ENCODE measurements at regions not wholly inside any gene's neighbourhood (a gene's known extent, or its start where the extent isn't known, plus 50 kb on each side); places are given as distances from the start of the nearest gene placed in this dataset.

DNA sequence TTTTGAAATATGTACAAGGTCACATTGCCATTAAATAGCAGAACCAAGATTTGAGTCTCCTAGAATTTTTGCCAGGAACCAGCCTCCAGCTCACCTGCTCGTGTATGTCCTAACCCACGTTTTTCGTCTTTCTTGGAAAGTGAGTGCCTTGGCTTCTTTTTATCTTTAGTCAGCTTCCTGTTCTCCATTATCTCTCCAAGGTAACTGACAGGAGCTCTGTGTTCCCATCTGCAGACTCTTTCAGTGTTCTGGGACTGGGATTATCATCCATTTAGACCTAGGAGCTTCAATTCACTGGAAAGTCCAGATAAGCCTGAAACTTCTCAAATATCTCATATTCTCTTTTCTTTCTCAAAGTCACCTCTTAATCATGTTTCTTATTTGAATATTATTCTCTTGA lies 193.7 kb downstream of the ZIC5 start:
- no peak for TF ChIP-seq ZNF138 (CRISPR knock-in tag; conservative IDR thresholded peaks at IDR 0.05)
- no peak for TF ChIP-seq FOXK1 (CRISPR knock-in tag; IDR thresholded peaks at IDR 0.05)
- no peak for TF ChIP-seq SP1 (CRISPR knock-in tag; conservative IDR thresholded peaks at IDR 0.05)
- no peak for TF ChIP-seq HMGA2 (CRISPR knock-in tag; IDR thresholded peaks at IDR 0.05)
- TF ChIP-seq SMAD4 (CRISPR knock-in tag; IDR thresholded peaks at IDR 0.05), result no peak
- TF ChIP-seq ZNF671 (CRISPR knock-in tag; IDR thresholded peaks at IDR 0.05), result no peak
- TF ChIP-seq, protein P1, sequence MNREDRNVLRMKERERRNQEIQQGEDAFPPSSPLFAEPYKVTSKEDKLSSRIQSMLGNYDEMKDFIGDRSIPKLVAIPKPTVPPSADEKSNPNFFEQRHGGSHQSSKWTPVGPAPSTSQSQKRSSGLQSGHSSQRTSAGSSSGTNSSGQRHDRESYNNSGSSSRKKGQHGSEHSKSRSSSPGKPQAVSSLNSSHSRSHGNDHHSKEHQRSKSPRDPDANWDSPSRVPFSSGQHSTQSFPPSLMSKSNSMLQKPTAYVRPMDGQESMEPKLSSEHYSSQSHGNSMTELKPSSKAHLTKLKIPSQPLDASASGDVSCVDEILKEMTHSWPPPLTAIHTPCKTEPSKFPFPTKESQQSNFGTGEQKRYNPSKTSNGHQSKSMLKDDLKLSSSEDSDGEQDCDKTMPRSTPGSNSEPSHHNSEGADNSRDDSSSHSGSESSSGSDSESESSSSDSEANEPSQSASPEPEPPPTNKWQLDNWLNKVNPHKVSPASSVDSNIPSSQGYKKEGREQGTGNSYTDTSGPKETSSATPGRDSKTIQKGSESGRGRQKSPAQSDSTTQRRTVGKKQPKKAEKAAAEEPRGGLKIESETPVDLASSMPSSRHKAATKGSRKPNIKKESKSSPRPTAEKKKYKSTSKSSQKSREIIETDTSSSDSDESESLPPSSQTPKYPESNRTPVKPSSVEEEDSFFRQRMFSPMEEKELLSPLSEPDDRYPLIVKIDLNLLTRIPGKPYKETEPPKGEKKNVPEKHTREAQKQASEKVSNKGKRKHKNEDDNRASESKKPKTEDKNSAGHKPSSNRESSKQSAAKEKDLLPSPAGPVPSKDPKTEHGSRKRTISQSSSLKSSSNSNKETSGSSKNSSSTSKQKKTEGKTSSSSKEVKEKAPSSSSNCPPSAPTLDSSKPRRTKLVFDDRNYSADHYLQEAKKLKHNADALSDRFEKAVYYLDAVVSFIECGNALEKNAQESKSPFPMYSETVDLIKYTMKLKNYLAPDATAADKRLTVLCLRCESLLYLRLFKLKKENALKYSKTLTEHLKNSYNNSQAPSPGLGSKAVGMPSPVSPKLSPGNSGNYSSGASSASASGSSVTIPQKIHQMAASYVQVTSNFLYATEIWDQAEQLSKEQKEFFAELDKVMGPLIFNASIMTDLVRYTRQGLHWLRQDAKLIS (CRISPR knock-in tag; IDR thresholded peaks at IDR 0.05; ENCODE audit: borderline replicate concordance), result no peak
- TF ChIP-seq EMX1 (CRISPR knock-in tag; IDR thresholded peaks at IDR 0.05), result no peak
- no peak for TF ChIP-seq RORB (CRISPR knock-in tag; IDR thresholded peaks at IDR 0.05)
- no peak for TF ChIP-seq ZBTB21 (CRISPR knock-in tag; IDR thresholded peaks at IDR 0.05; ENCODE audit: borderline replicate concordance)
- no peak for TF ChIP-seq FOXJ3 (CRISPR knock-in tag; IDR thresholded peaks at IDR 0.05; ENCODE audit: borderline replicate concordance)
- no peak for TF ChIP-seq ZNF396 (CRISPR knock-in tag; IDR thresholded peaks at IDR 0.05; ENCODE audit: borderline replicate concordance)
- TF ChIP-seq, protein P2, sequence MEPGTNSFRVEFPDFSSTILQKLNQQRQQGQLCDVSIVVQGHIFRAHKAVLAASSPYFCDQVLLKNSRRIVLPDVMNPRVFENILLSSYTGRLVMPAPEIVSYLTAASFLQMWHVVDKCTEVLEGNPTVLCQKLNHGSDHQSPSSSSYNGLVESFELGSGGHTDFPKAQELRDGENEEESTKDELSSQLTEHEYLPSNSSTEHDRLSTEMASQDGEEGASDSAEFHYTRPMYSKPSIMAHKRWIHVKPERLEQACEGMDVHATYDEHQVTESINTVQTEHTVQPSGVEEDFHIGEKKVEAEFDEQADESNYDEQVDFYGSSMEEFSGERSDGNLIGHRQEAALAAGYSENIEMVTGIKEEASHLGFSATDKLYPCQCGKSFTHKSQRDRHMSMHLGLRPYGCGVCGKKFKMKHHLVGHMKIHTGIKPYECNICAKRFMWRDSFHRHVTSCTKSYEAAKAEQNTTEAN (CRISPR knock-in tag; IDR thresholded peaks at IDR 0.05), result no peak
- CTCF ChIA-PET, result interaction anchor here (1.0 to 1.4 kb wide), 2 partner anchors 11 to 75 kb away, joined by 3 read pairs; no protein-coding TSS in a partner anchor
- H3K4me1 Mint-ChIP-seq, result peaks cover 4% of the 10 kb centered on the region; the same call in 1 of the 2 replicates

DNA sequence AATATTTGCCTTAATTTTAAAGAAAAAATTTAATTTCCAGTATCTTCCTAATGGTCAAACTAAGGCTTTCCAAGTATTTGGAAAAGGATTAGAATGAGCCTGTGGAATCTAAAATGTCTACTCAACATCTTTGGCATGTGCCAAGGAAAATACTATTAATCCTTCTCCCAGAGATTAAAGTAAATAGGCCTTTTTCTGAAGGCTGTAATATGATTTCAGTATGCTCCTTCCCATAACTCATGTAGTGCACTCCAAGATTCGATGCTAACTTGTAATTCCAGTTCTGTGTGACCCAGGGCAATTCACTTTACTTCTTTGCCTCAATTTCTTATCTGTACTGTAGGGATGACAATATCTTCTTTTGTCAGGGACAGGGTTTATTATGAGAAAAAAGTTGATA lies 196.9 kb downstream of the ZIC5 start:
- TF ChIP-seq NFE2L1 (CRISPR knock-in tag; IDR thresholded peaks at IDR 0.05), result no peak
- TF ChIP-seq, protein P3, sequence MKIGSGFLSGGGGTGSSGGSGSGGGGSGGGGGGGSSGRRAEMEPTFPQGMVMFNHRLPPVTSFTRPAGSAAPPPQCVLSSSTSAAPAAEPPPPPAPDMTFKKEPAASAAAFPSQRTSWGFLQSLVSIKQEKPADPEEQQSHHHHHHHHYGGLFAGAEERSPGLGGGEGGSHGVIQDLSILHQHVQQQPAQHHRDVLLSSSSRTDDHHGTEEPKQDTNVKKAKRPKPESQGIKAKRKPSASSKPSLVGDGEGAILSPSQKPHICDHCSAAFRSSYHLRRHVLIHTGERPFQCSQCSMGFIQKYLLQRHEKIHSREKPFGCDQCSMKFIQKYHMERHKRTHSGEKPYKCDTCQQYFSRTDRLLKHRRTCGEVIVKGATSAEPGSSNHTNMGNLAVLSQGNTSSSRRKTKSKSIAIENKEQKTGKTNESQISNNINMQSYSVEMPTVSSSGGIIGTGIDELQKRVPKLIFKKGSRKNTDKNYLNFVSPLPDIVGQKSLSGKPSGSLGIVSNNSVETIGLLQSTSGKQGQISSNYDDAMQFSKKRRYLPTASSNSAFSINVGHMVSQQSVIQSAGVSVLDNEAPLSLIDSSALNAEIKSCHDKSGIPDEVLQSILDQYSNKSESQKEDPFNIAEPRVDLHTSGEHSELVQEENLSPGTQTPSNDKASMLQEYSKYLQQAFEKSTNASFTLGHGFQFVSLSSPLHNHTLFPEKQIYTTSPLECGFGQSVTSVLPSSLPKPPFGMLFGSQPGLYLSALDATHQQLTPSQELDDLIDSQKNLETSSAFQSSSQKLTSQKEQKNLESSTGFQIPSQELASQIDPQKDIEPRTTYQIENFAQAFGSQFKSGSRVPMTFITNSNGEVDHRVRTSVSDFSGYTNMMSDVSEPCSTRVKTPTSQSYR (CRISPR knock-in tag; IDR thresholded peaks at IDR 0.05), result no peak
- H3K27me3 Mint-ChIP-seq (ENCODE audit: low read depth), result no peaks in the 10 kb centered on the region
- POLR2A ChIA-PET, result no interaction called here
- no peak for DNase-seq (ENCODE audit: low spot score)
- no peaks in the 10 kb centered on the region for H3K9me3 Mint-ChIP-seq
- CTCF ChIA-PET, result no interaction called here
- H3K4me1 Mint-ChIP-seq, result peaks cover 5% of the 10 kb centered on the region
- ATAC-seq, result no peak
- no peak overlapping the region for H3K27ac Mint-ChIP-seq
- no peak overlapping the region for H3K4me3 Mint-ChIP-seq
- peaks cover 14% of the 10 kb centered on the region for H3K36me3 Mint-ChIP-seq

More for the DNA sequence above, 193.7 kb downstream of the ZIC5 start:
- Mint-ChIP-seq H3K9me3 (peaks cover 4% of the 10 kb centered on the region), H3K27ac (peak overlapping the region; percentile 81; the same call in 1 of the 2 replicates), H3K27me3 (ENCODE audit: low read depth) (no peaks in the 10 kb centered on the region), H3K4me3 (no peak overlapping the region), H3K36me3 (peaks cover 16% of the 10 kb centered on the region)
- no peak for ATAC-seq
- POLR2A ChIA-PET, result no interaction called here
- no peak for DNase-seq (ENCODE audit: low spot score)

DNA sequence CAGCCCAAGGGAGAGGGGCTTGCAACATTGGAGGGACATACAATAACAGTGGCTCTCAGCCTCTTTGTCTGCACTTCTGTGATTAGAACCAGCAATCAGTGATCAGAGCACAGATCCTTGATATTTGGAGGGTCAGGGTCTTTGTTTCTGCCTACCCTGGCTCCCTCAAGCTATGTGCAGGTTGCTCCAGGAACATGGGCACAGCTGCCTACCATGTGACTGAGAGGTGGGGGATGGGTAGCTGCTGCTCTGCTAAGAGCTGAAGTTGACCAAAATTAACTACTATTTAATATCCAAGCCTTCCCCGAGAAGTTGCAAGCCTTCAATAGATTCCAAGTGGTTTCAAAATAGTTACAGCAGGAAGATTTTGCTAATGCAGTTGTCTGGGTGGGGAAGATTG lies 202.6 kb downstream of the ZIC5 start:
- Mint-ChIP-seq H3K27ac (peak overlapping the region; percentile 2; the same call in 1 of the 2 replicates), H3K4me3 (no peak overlapping the region), H3K36me3 (peaks cover 26% of the 10 kb centered on the region), H3K4me1 (peaks cover 31% of the 10 kb centered on the region), H3K9me3 (0 out of 2 replicates have a peak, but pooled peaks cover 3% of the 10 kb centered on the region), H3K27me3 (ENCODE audit: low read depth) (no peaks in the 10 kb centered on the region; the same call in 1 of the 2 replicates)
- TF ChIP-seq, protein P4, sequence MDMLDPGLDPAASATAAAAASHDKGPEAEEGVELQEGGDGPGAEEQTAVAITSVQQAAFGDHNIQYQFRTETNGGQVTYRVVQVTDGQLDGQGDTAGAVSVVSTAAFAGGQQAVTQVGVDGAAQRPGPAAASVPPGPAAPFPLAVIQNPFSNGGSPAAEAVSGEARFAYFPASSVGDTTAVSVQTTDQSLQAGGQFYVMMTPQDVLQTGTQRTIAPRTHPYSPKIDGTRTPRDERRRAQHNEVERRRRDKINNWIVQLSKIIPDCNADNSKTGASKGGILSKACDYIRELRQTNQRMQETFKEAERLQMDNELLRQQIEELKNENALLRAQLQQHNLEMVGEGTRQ (CRISPR knock-in tag; IDR thresholded peaks at IDR 0.05), result peak; percentile 74
- TF ChIP-seq, protein P5, sequence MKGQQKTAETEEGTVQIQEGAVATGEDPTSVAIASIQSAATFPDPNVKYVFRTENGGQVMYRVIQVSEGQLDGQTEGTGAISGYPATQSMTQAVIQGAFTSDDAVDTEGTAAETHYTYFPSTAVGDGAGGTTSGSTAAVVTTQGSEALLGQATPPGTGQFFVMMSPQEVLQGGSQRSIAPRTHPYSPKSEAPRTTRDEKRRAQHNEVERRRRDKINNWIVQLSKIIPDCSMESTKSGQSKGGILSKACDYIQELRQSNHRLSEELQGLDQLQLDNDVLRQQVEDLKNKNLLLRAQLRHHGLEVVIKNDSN (CRISPR knock-in tag; IDR thresholded peaks at IDR 0.05), result peak; percentile 69
- no peak for TF ChIP-seq TCF7 (CRISPR knock-in tag; IDR thresholded peaks at IDR 0.05; ENCODE audit: low read depth)
- ChIA-PET POLR2A (interaction anchor here (0.5 kb wide), 1 partner anchor 81 kb away, joined by 4 read pairs; no protein-coding TSS in a partner anchor), CTCF (interaction anchor here (1.7 kb wide), 1 partner anchor 191 kb away, joined by 10 read pairs; no protein-coding TSS in a partner anchor)
- no peak for DNase-seq (ENCODE audit: low spot score)
- ATAC-seq, result no peak
